DMS 273 treated with DMSO at 0.1 percent for 48 hours (cell line): ENCODE measurements at regions not wholly inside any gene's neighbourhood (a gene's known extent, or its start where the extent isn't known, plus 50 kb on each side); places are given as distances from the start of the nearest gene placed in this dataset.

ENCODE experiments used
- DNase-seq: peaks from one replicate; lab custom pipeline; 2025; lab: John Stamatoyannopoulos, UW

- DNase-seq: no peak
These were observed 62.8 kb upstream of the BCAR3 start for GRCh38 chr1:93744299-93744988.

GRCh38 chr1:93743465-93743864 is 61.8 kb upstream of the BCAR3 start:
- no peak for DNase-seq

GRCh38 chr1:93740601-93741031 is 59.0 kb upstream of the BCAR3 start:
- no peak for DNase-seq

- DNase-seq: no peak
These were observed 58.5 kb upstream of the BCAR3 start for GRCh38 chr1:93740157-93740556.

- no peak for DNase-seq
These were observed 57.8 kb upstream of the BCAR3 start for GRCh38 chr1:93739472-93739871.

- DNase-seq: no peak
These were observed 57.3 kb upstream of the BCAR3 start for GRCh38 chr1:93738926-93739325.

- no peak for DNase-seq
These were observed 56.5 kb upstream of the BCAR3 start for GRCh38 chr1:93738075-93738622.

- DNase-seq: no peak
These were observed 54.1 kb upstream of the BCAR3 start for GRCh38 chr1:93735722-93736121.

- DNase-seq: no peak
These were observed 53.4 kb upstream of the BCAR3 start for GRCh38 chr1:93734999-93735398.

- DNase-seq: no peak
These were observed 51.7 kb upstream of the BCAR3 start for GRCh38 chr1:93733340-93733739.

GRCh38 chr1:93732514-93732913 is 50.9 kb upstream of the BCAR3 start:
- DNase-seq: no peak
